Gastrocnemius medialis (tissue), 4 donors: ENCODE measurements at regions not wholly inside any gene's neighbourhood (a gene's known extent, or its start where the extent isn't known, plus 50 kb on each side); places are given as distances from the start of the nearest gene placed in this dataset.

ENCODE experiments used
- CTCF ChIP-seq, 5 experiments: fragments of 450-650 bp in 3 of 5; fragments of 200-600 bp in 2 of 5; sonication (generic) in 2 of 5; IDR thresholded peaks in 4 of 5; conservative IDR thresholded peaks in 1 of 5; 1 replicate in 4 of 5; 2 replicates in 1 of 5; pipeline ENCODE4 v1.5.1; 2016 to 2019; ENCODE audit warnings: antibody characterized with exemption in 5 of 5, mild to moderate bottlenecking in 3 of 5, moderate library complexity in 3 of 5
- POLR2A ChIP-seq, 2 donors: fragments of 450-650 bp; IDR thresholded peaks; one replicate each; pipeline ENCODE4 v1.6.1; 2017; ENCODE audit warnings: antibody characterized with exemption in 2 of 2, mild to moderate bottlenecking in 2 of 2, moderate library complexity in 2 of 2

GRCh38 chr20:2228926-2229325 lies 66.9 kb upstream of the TGM3 start:
- TF ChIP-seq POLR2A (IDR thresholded peaks at IDR 0.05) = no peak
- no peak for TF ChIP-seq CTCF (IDR thresholded peaks at IDR 0.05 in 4 of 5, conservative IDR thresholded peaks at IDR 0.05 in 1 of 5)
